Muscle layer of colon (tissue), 2 donors: ENCODE measurements at regions not wholly inside any gene's neighbourhood (a gene's known extent, or its start where the extent isn't known, plus 50 kb on each side); places are given as distances from the start of the nearest gene placed in this dataset.

Source experiments
- H3K27ac ChIP-seq: one replicate; pipeline ENCODE4 v1.7.0; 2013; ENCODE audit warnings: low read depth, mild to moderate bottlenecking, low read length, moderate library complexity
- H3K27me3 ChIP-seq, 2 donors: one replicate each; pipeline ENCODE4 v1.7.0; 2013; ENCODE audit warnings: low read length in 2 of 2, mild to moderate bottlenecking in 2 of 2; ENCODE audit not compliant: insufficient read depth in 2 of 2, control insufficient read depth in 1 of 2
- H3K36me3 ChIP-seq: one replicate; pipeline ENCODE4 v1.7.0; 2013; ENCODE audit warnings: mild to moderate bottlenecking, low read length; ENCODE audit not compliant: insufficient read depth
- H3K4me1 ChIP-seq: one replicate; pipeline ENCODE4 v1.7.0; 2013; ENCODE audit warnings: mild to moderate bottlenecking, low read length; ENCODE audit not compliant: insufficient read depth
- H3K4me3 ChIP-seq, 2 donors: one replicate each; pipeline ENCODE4 v1.7.0; 2013; ENCODE audit warnings: low read length in 2 of 2, low read depth in 1 of 2, mild to moderate bottlenecking in 1 of 2, moderate library complexity in 1 of 2
- H3K9ac ChIP-seq: one replicate; pipeline ENCODE4 v1.7.0; 2013; ENCODE audit warnings: low read length
- H3K9me3 ChIP-seq: one replicate; pipeline ENCODE4 v1.7.0; 2013; ENCODE audit warnings: mild to moderate bottlenecking, low read length
- donor health status: abdominal sarcoma.
- donor health status: Adenocarcinoma of cecum.

- Histone ChIP-seq H3K27me3 (no peaks in the 10 kb centered on the region), H3K9ac (no peak overlapping the region), H3K4me3 (no peak overlapping the region), H3K4me1 (no peaks in the 10 kb centered on the region), H3K27ac (no peak overlapping the region), H3K9me3 (no peaks in the 10 kb centered on the region), H3K36me3 (no peaks in the 10 kb centered on the region)
These were observed 97.4 kb downstream of the SETD4 start for GRCh38 chr21:35962917-35963316.

- no peak overlapping the region for H3K27ac ChIP-seq
These were observed 106.3 kb downstream of the SETD4 start for GRCh38 chr21:35954066-35954465.

GRCh38 chr21:35953597-35953996 is 106.7 kb downstream of the SETD4 start:
- H3K9ac ChIP-seq = no peak overlapping the region
- no peaks in the 10 kb centered on the region for H3K4me1 ChIP-seq
- H3K9me3 ChIP-seq = no peaks in the 10 kb centered on the region
- no peak overlapping the region for H3K27ac ChIP-seq
- no peaks in the 10 kb centered on the region for H3K36me3 ChIP-seq
- H3K27me3 ChIP-seq = no peaks in the 10 kb centered on the region
- no peak overlapping the region for H3K4me3 ChIP-seq

More at GRCh38 chr21:35954066-35954465, 106.3 kb downstream of the SETD4 start:
- H3K9ac ChIP-seq = no peak overlapping the region
- no peaks in the 10 kb centered on the region for H3K27me3 ChIP-seq
- H3K36me3 ChIP-seq = no peaks in the 10 kb centered on the region
- H3K9me3 ChIP-seq = no peaks in the 10 kb centered on the region
- no peaks in the 10 kb centered on the region for H3K4me1 ChIP-seq
- H3K4me3 ChIP-seq = no peak overlapping the region

GRCh38 chr21:35952651-35953340 is 107.5 kb downstream of the SETD4 start:
- no peak overlapping the region for H3K27ac ChIP-seq

GRCh38 chr21:35948982-35949381 is 111.3 kb downstream of the SETD4 start:
- Histone ChIP-seq H3K4me1 (no peaks in the 10 kb centered on the region), H3K4me3 (no peak overlapping the region), H3K36me3 (no peaks in the 10 kb centered on the region), H3K27me3 (no peaks in the 10 kb centered on the region), H3K9ac (no peak overlapping the region), H3K9me3 (no peaks in the 10 kb centered on the region), H3K27ac (no peak overlapping the region)

More at GRCh38 chr21:35952651-35953340, 107.5 kb downstream of the SETD4 start:
- Histone ChIP-seq H3K36me3 (no peaks in the 10 kb centered on the region), H3K9me3 (no peaks in the 10 kb centered on the region), H3K9ac (no peak overlapping the region), H3K4me3 (no peak overlapping the region), H3K4me1 (no peaks in the 10 kb centered on the region), H3K27me3 (no peaks in the 10 kb centered on the region)

GRCh38 chr21:35945089-35945671 is 115.1 kb downstream of the SETD4 start:
- Histone ChIP-seq H3K27me3 (no peaks in the 10 kb centered on the region), H3K36me3 (no peaks in the 10 kb centered on the region), H3K9me3 (no peaks in the 10 kb centered on the region), H3K9ac (no peak overlapping the region), H3K4me1 (no peaks in the 10 kb centered on the region), H3K4me3 (no peak overlapping the region), H3K27ac (no peak overlapping the region)

GRCh38 chr21:35943752-35944151 is 116.6 kb downstream of the SETD4 start:
- H3K27ac ChIP-seq = no peak overlapping the region
- no peak overlapping the region for H3K9ac ChIP-seq
- H3K4me3 ChIP-seq = no peak overlapping the region
- no peaks in the 10 kb centered on the region for H3K36me3 ChIP-seq
- no peaks in the 10 kb centered on the region for H3K9me3 ChIP-seq
- no peaks in the 10 kb centered on the region for H3K27me3 ChIP-seq
- H3K4me1 ChIP-seq = no peaks in the 10 kb centered on the region

- Histone ChIP-seq H3K9ac (no peak overlapping the region), H3K27ac (no peak overlapping the region), H3K9me3 (no peaks in the 10 kb centered on the region), H3K27me3 (no peaks in the 10 kb centered on the region), H3K4me3 (no peak overlapping the region), H3K36me3 (no peaks in the 10 kb centered on the region), H3K4me1 (no peaks in the 10 kb centered on the region)
These were observed 117.8 kb downstream of the SETD4 start for GRCh38 chr21:35942211-35943144.

- Histone ChIP-seq H3K27me3 (no peaks in the 10 kb centered on the region), H3K4me1 (no peaks in the 10 kb centered on the region), H3K9ac (no peak overlapping the region), H3K9me3 (no peaks in the 10 kb centered on the region), H3K36me3 (no peaks in the 10 kb centered on the region), H3K27ac (no peak overlapping the region), H3K4me3 (no peak overlapping the region)
These were observed 120.0 kb downstream of the SETD4 start for GRCh38 chr21:35940074-35940927.

GRCh38 chr21:35938446-35938845 is 121.9 kb downstream of the SETD4 start:
- H3K4me3 ChIP-seq = no peak overlapping the region
- H3K9ac ChIP-seq = no peak overlapping the region
- no peak overlapping the region for H3K27ac ChIP-seq
- no peaks in the 10 kb centered on the region for H3K36me3 ChIP-seq
- no peaks in the 10 kb centered on the region for H3K9me3 ChIP-seq
- no peaks in the 10 kb centered on the region for H3K27me3 ChIP-seq
- peaks cover 5% of the 10 kb centered on the region for H3K4me1 ChIP-seq

- no peaks in the 10 kb centered on the region for H3K36me3 ChIP-seq
- no peaks in the 10 kb centered on the region for H3K27me3 ChIP-seq
- H3K27ac ChIP-seq = no peak overlapping the region
- no peak overlapping the region for H3K9ac ChIP-seq
- peaks cover 22% of the 10 kb centered on the region for H3K4me1 ChIP-seq
- H3K9me3 ChIP-seq = no peaks in the 10 kb centered on the region
- no peak overlapping the region for H3K4me3 ChIP-seq
These were observed 126.9 kb downstream of the SETD4 start for GRCh38 chr21:35933466-35933865.
